Activated CD4-positive, alpha-beta T cell treated with anti-CD3 and anti-CD28 coated beads, Interleukin-10, Interleukin-2, amounts not matched to agents 100 ng/mL and 50 ng/mL, durations not matched to agents 16 hours and 8 hours (primary cell): ENCODE measurements at regions not wholly inside any gene's neighbourhood (a gene's known extent, or its start where the extent isn't known, plus 50 kb on each side); places are given as distances from the start of the nearest gene placed in this dataset.

ENCODE experiments used
- DNase-seq: peaks from one replicate; pipeline ENCODE4 v3.0.0-alpha.2; 2020

DNA sequence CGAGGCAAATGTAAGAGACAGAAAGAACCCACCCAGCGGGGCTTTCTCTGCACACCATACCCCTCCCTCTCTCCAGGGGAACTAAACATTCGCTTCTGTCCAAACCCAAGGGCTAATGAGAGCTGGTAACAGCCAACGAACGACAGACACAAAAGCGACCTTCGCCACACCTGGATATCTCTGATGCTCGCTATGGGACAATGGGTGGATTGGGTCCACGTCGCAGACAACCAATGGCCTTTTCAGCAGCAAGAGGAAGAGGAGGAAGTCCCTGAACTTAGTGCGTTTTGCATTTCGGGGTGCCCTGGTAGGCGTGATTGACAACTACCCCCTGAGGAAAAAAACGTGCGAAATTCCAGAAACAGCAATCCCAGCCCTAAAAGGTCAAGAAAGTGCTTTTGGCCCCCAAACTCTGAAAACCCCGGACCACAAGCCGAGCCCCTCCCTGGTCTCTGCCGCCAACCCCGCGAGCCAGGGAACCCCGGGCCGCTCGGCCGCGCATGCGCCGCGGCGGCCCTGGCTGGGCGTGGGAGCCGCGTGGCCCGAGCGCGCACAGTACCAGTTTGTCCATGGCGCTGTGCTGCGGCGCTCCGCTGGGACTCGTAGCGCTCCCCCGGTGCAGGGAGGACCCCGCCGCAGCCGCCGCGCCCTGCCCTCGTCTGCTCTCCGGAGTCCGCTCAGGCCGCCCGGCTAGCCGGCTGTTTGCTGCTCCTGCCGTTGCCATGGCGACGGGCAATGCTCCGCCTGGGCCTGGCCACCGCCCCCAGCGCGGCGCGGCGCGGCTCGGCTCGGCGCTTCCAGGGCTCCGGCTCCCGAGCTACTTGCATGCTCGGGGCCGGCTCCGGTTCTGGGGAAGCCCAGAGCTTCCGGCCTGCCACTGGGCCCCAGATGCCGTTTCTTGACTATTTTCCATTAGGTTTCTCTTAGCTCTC is 66.9 kb upstream of the DNAH5 start:
- DNase-seq, result peak; percentile 73

DNA sequence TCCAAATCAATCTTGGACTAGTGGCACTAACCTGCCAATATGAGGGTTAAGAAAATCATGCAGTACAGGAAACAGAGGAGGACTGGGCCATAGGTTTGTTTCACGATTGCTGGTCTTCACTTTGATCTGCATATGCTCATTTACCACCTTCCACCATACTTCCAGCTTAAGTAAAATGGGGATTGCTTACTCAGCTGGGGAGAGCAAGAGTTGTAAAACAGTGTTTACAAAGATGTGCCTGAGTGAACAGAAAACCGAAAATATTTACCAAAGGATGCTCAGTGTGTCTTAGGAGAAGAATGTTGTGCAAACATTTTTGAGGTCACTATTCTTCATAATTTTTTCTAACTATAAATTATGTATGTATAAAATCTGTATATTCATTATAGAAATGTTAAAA is 65.1 kb upstream of the DNAH5 start:
- no peak for DNase-seq

DNA sequence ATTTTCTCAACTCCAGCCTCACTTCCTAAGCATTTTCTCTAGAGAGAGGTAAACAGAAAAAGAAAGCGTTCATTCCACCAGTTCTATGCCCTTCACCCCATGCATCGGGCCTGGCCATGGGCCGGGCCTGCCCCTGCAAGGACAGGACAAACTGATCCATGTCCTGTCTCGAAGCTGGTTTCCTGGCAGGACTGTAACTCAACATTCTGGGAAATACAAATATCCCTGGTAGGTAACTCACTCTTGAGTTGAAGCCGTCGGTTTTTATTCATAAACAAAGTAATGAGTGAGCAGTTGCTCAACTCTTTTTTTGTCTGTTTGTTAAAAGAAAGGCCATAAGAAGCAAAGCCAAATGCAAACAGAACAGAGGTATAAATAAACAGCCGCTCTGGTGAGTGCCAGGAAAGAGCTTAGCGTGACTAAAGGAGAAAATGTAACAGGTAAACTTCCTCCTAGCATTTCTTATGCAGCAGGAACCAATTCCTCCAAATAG is 64.4 kb upstream of the DNAH5 start:
- no peak for DNase-seq

DNA sequence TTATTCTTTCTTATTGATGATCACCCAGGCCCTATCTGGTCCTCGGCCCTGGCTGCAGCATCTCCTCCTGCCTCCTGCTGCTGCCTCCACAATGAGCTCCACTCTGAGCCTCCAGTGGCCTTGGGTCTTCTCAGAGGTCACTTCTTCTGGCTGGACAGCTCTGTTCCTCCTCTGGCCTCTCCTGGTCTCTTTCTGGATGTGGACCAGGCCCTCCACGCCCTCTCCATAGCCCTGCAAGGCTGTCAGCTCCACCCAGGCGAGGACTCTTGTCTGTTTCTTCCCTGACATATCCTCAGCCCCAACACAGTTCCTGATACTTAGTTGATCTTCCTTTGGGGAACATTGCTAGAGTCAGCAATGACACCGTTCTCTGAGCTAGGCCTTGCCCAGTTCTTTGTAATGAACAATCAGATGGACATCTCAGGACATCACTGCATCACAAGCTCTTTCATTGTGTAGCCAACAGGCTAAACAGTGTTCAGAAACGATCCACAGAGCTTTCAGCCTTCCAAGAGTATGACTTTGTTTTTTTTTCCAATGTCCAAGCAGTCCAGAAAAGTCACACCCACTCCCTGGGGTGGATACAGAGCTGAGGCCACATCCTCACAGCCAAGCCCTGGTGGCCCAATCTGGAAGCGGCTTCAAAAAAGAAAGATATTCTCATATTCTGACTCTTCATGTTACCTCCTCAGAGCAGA is 62.5 kb upstream of the DNAH5 start:
- DNase-seq, result no peak

DNA sequence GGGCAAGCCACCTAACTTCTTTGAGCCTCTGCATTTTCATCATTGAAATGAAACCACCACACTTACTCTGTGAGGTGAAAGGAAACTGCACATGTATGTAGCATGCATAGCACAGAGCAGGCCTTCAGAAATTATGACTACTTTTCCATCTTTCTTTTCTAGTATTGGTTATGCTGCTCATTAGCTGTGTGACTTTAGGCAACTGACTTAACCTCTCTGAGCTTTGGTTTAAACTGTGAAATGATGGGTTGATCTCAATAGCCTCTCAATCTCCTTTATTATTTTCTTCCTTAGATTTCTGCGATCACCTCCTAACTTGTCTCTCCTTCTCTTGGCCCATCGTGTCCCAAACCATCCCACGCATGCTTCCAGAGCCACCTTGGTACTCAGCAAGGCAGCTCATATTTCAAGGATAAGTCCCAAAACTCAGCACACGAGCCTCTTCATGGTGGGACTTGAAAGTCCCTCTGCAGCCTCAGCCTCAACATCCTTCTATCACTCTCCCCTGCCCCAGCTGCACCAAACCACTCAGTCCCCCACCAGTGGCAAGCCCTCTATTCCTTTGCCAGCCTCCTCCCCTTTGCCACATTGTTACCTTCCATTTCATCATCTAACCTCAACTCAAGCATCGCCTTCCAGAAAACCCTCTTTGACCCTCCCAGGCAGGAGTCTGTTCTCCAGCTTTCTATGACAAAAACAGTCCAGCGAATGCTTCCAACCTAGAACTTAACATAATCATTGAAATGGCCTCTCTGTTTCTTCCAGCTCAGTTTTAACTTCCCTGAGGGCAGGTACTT is 60.3 kb upstream of the DNAH5 start:
- no peak for DNase-seq

DNA sequence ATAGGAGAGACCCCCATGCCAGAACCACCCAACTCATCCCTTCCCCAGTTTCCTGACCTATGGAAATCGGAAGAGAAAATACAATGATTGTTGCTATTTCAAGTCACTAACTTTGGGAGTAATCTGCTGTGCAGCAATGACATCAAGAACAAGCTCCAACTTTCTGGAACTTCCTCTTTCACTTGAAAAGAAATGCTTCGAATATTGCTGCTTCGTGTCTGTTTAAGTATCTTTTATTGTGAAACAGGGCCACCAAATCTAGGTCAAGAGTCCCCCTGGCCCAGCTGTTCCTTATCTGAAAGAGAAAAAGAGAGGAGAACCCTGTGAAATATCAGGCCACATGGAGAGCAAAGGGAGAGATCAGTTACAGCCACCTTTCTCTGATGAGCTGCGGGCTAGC is 59.4 kb upstream of the DNAH5 start:
- no peak for DNase-seq

DNA sequence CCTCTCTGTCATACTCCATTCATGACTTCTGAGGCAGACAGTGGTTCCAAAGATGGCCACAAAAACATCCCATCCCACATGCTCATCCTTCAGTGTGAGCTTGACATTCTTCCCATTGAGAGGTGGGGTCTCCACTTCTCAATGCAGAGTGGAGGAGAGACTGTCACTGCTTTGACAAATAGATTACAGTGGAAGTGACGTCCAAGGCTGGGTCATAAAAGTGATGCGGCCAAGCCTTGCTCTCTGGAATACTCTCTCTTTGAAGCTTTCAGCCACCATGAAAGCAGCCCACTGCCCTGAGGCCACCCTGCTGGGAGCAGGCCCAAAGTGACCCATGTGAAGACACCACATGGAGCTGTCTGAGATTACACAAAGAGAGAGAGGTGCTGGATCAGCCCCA is 59.0 kb upstream of the DNAH5 start:
- DNase-seq, result no peak

DNA sequence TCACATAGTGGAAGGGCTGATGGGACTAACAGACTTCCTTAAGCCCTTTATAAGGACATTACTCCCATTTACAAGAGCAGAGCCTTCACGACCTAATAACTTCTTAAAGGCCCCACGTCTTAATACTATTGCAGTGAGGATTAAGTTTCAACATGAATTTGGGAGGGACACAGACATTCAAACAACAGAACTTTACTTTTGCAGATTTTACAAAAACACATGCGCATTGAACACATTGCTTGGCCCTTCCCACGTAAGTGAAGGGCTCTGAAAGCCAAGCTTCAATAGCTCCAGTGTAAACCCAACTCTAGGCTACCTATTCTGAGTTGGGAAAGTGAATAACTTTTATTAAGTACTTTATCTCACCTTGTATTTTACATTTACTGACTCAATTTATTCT is 53.8 kb upstream of the DNAH5 start:
- no peak for DNase-seq

DNA sequence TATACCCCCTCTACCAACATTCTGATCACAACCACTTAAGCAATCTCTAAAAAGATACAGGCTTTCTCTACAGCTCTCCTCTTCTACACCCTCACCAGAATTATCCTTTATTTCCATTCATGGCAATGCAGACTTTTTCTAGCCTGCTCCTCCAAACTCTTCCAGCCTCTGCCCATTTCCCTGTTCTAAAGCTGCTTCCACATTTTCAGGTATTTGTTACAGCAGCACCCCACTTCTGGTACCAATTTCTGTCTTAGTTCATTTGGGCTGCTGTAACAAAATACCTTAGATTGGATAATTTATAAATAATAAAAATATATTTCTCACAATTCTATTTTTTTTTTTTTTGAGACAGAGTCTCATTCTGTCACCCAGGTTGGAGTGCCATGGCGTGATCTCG is 53.0 kb upstream of the DNAH5 start:
- no peak for DNase-seq

DNA sequence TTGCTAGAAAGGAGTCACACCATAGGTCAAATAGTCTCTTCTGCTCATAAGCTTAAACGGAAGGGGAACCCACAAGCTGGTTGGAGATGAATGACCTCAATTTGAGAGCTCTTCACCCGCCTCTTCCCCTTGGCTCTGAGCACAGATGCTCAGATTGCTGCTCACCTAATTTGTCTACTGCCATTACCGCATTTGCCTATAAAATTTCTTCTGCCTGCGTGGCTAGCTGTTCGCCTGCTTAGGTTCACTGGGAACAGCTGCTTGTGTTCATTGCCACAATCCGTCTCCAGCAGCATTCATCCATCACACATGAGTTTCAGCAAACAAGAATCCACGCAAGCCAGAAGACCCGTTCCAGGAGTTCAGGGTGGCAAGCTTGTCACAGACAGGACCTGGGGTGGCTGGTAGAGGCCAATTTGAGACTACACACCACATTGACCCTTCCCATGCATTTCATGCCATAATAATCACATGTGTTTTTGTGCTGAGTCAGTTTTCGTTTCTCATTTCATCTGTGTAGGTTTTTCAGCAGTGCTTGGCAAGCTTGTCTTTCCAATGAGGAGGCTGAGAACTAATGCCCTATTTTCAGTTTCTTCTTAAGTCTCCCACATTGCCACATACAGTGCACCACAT is 50.2 kb upstream of the DNAH5 start:
- no peak for DNase-seq
